SH-SY5Y (cell line): ENCODE measurements at regions not wholly inside any gene's neighbourhood (a gene's known extent, or its start where the extent isn't known, plus 50 kb on each side); places are given as distances from the start of the nearest gene placed in this dataset.

Experiments used
- GATA2 ChIP-seq: IDR thresholded peaks from 2 replicates; pipeline ENCODE4 v1.6.1; 2011; ENCODE audit warnings: mild to moderate bottlenecking, low read depth, low read length
- GATA3 ChIP-seq: IDR thresholded peaks from 2 replicates; pipeline ENCODE4 v1.6.1; 2011; ENCODE audit warnings: low read depth, mild to moderate bottlenecking, low read length, moderate library complexity

- no peak for TF ChIP-seq GATA2
- TF ChIP-seq GATA3, result no peak
Observed at GRCh38 chr21:15943009-15943666, 213.4 kb downstream of the USP25 start.
